Skeletal muscle cell (primary cell): ENCODE measurements at regions not wholly inside any gene's neighbourhood (a gene's known extent, or its start where the extent isn't known, plus 50 kb on each side); places are given as distances from the start of the nearest gene placed in this dataset.
"Not testable (repeated sequence)": the region's sequence is repeated elsewhere in the genome, so short reads cannot be mapped to it uniquely, and the experiment has no call there.

ENCODE experiments used
- DNase-seq: peaks from one replicate; pipeline ENCODE4 v3.0.0-alpha.2; 2010; ENCODE audit warnings: low read depth
- H3K4me3 ChIP-seq: 2 replicates; pipeline ENCODE4 v1.5.1; 2011; ENCODE audit warnings: low read depth, mild to moderate bottlenecking, control low read depth, low read length, moderate library complexity

DNA sequence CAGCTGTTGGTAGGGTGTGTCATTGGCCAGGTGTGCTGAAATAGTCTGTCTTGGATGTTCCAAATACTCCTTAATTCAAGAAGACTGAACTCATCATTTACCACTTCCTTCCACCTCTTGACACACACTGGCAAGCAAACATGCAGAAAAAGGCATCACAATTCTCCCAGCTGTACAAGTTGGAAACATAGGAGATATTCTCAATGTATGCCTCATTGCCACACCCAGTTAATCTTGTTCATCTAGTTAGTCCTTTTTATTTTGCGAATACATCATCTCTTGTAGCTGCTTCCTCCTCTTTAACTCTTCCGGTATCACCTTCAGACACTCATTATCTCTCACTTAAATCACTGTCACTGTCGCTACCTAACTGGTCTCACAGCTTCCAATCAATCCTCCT is 75.1 kb upstream of the GOT2 start:
- no peak overlapping the region for H3K4me3 ChIP-seq
- DNase-seq, result no peak

DNA sequence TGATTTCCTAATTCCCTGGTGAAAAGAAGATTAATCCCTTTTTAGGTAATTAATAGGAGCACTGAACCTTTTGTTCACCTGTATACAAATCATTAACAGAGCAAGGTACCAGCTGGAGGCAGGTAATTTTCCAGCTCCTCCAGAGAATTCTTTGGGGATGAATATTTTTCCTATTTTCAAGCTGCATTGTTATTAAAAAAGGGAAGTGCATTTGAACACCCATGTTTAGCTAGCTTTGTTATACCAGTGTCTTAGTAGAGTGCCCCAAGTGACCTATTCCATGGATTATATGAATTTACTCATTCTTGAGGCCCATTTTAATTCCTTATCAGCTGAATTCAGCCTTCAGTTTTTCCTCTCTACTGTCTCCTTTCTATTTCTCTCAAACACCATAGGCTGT is 73.2 kb upstream of the GOT2 start:
- DNase-seq, result no peak
- no peak overlapping the region for H3K4me3 ChIP-seq

DNA sequence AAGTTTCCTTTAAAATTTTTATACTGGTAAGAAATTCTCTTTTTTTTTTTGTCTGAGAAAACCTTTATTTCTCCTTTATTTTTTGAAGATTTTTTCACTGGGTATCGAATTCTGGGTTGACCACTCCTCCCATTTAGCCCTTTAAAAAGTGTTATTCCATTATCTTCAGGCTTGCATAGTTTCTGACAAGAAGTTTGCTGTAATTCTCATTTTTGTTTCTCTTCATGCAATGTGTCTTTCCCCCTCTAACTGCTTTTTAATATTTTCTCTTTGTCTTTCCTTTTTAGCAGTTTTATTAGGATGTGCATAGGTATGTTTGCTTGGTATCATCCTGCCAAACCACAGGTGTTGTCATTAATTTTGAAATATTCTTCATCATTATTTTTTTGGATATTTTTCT is 67.7 kb upstream of the GOT2 start:
- no peak overlapping the region for H3K4me3 ChIP-seq
- DNase-seq, result no peak

DNA sequence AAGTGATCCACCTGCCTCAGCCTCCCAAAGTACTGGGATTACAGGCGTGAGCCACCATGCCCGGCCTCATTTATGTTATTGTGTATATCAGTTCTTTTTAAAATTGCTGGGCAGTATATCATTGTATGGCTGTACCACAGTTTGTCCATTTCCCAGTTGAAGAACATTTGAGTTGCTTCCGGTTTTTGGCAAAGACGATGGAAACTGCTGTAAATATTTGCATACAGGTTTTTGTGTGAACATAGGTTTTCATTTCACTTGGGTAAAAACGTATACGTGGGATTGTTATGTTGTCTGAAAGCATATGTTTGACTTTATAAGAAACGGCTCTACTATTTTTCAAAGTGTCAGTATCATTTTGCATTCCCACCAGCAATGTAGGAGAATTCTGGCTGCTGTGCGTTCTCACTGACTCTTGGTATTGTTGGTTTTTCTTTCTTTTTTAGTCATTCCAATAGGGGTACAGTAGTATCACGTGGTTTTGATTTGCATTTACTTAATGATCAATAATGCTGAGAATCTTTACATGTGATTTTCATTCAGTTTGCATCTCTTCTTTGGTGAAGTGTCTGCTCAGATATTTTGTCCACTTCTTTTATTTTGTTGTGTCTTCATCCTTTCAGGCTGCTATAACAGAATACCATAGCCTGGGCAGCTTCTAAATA is 63.2 kb upstream of the GOT2 start:
- no peak overlapping the region for H3K4me3 ChIP-seq
- DNase-seq, result no peak

DNA sequence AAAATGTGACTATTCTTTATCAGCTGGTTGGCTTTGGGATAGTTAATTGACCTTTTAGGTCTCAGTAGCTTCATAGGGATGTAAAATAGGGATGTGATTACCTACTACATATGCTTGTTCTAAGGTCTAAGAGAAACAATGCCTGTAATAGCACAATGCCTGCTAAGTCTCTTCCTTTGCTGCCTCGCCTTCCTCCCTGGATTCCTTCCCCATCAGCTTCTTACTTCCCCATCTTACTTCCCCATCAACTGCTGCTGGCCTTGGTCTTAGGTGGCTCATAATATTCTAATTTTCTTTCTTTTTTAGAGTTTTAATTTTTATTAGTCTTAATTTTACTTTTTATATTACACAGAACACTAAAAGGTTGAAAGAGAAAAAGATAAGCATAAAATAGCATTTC is 59.2 kb upstream of the GOT2 start:
- no peak for DNase-seq
- H3K4me3 ChIP-seq, result no peak overlapping the region

DNA sequence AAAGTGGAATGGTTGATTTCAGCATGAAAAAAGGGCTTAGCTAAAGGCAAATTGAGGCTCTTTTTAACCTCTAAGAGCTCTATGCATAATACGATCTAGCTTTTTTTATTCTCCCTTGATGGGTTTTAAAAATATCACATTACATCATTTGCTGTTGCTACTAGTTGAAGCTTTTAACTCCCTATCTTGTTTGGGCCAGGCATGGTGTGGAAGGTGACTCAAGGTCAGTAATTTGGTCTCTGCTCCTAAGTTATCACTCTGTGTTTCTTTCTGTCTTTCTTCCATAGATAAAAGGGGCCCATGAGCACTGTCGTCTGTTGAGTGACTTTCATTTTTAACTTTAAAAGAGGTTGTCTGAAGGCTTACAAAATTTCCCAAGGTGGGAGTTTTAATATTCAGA is 58.1 kb upstream of the GOT2 start:
- H3K4me3 ChIP-seq, result no peak overlapping the region
- no peak for DNase-seq

DNA sequence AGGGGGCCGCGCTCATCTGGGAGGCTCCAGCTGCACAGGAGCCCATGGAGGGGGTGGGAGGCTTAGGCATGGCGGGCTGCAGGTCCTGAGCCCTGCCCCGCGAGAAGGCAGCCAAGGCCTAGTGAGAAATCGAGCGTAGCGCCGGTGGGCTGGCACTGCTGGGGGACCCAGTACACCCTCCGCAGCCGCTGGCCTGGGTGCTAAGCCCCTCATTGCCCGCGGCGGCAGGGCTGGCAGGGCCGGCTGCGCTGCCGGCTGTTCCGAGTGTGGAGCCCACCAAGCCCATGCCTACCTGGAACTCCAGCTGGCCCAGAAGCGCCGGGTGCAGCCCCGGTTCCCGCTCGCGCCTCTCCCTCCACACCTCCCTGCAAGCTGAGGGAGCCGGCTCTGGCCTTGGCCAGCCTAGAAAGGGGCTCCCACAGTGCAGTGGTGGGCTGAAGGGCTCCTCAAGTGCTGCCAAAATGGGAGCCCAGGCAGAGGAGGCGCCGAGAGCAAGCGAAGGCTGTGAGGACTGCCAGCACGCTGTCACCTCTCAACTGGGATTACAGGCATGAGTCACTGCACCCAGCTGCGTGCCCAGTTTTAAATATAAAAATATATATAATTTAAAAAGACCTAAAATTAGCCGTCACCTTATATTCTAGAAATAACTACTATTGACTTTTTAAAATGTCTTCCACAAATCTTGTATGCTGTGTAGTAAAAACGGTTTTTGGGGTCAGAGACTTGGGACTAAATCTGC is 56.9 kb upstream of the GOT2 start:
- DNase-seq, H3K4me3 ChIP-seq: not testable (repeated sequence)

DNA sequence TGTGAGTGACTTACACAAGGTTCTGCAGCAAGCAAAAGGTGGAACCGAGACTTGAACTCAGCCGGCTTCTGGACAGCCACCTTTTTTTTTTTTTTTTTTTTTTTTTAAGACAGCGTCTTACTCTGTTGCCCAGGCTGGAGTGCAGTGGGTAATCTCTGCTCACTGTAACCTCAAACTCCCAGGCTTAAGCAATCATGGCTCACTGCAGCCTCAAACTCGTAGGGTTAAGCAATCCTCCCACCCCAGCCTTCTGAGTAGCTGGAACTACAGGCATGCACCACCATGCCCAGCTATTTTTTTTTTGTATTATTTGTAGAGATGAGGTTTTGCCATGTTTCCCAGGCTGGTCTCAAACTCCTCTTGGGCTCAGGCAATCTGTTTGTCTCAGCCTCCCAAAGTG is 55.2 kb upstream of the GOT2 start:
- H3K4me3 ChIP-seq, result no peak overlapping the region
- DNase-seq, result no peak
